DMS79 treated with DMSO at 0.1 percent for 48 hours (cell line): ENCODE measurements at regions not wholly inside any gene's neighbourhood (a gene's known extent, or its start where the extent isn't known, plus 50 kb on each side); places are given as distances from the start of the nearest gene placed in this dataset.
"Not testable (repeated sequence)": the region's sequence is repeated elsewhere in the genome, so short reads cannot be mapped to it uniquely, and the experiment has no call there.

Experiments
- DNase-seq: peaks from one replicate; lab custom pipeline; 2025; lab: John Stamatoyannopoulos, UW

GRCh38 chr5:14942212-14942611, 70.6 kb upstream of the ANKH start:
- DNase-seq: no peak

GRCh38 chr5:14937254-14937653, 65.7 kb upstream of the ANKH start:
- DNase-seq: no peak

GRCh38 chr5:14936588-14936987, 65.0 kb upstream of the ANKH start:
- DNase-seq: no peak

GRCh38 chr5:14935341-14935740, 63.8 kb upstream of the ANKH start:
- DNase-seq: no peak

GRCh38 chr5:14932902-14933469, 61.4 kb upstream of the ANKH start:
- DNase-seq: no peak

GRCh38 chr5:14930486-14930885, 58.9 kb upstream of the ANKH start:
- no peak for DNase-seq

GRCh38 chr5:14929293-14930065, 57.9 kb upstream of the ANKH start:
- no peak for DNase-seq

- DNase-seq: no peak
Measured at GRCh38 chr5:14928661-14929060, 57.1 kb upstream of the ANKH start.

GRCh38 chr5:14925326-14925725, 53.7 kb upstream of the ANKH start:
- DNase-seq: no peak

GRCh38 chr5:14922952-14923351, 51.4 kb upstream of the ANKH start:
- DNase-seq: not testable (repeated sequence)

- DNase-seq: no peak
Measured at GRCh38 chr5:14922456-14922855, 50.9 kb upstream of the ANKH start.
